ENCODE measurements at regions not wholly inside any gene's neighbourhood (a gene's known extent, or its start where the extent isn't known, plus 50 kb on each side); places are given as distances from the start of the nearest gene placed in this dataset.

DNA sequence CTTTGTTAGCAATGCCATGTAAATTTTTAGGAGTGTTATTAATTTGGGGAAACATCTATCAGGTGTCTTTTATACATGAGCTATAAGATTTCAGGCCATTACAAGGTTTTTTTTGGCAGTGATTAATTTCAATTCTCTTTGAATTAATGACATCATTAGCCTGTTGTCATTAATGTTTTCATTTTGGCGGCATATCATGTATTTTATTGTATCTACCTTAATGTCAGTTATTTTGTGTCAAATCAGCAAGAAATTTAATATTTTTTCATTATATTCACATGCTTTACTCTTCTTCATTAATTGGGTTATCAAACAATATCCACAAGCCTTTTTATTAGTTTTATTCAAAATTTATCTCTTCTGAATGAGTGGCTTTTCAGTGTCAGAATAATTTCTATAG, 153.0 kb upstream of the CAND1 start:
- TF ChIP-seq, protein P1, sequence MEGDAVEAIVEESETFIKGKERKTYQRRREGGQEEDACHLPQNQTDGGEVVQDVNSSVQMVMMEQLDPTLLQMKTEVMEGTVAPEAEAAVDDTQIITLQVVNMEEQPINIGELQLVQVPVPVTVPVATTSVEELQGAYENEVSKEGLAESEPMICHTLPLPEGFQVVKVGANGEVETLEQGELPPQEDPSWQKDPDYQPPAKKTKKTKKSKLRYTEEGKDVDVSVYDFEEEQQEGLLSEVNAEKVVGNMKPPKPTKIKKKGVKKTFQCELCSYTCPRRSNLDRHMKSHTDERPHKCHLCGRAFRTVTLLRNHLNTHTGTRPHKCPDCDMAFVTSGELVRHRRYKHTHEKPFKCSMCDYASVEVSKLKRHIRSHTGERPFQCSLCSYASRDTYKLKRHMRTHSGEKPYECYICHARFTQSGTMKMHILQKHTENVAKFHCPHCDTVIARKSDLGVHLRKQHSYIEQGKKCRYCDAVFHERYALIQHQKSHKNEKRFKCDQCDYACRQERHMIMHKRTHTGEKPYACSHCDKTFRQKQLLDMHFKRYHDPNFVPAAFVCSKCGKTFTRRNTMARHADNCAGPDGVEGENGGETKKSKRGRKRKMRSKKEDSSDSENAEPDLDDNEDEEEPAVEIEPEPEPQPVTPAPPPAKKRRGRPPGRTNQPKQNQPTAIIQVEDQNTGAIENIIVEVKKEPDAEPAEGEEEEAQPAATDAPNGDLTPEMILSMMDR (conservative IDR thresholded peaks at IDR 0.05; ENCODE audit: low read depth in 2 of 2), result no peak
- no peak for TF ChIP-seq POLR2AphosphoS5 (IDR thresholded peaks at IDR 0.05; ENCODE audit: low read depth)
- TF ChIP-seq ZNF331 (CRISPR knock-in tag; IDR thresholded peaks at IDR 0.05; ENCODE audit: low read depth), result no peak
- TF ChIP-seq JUNB (IDR thresholded peaks at IDR 0.05; ENCODE audit: unreplicated experiment), result no peak
- TF ChIP-seq EZH2phosphoT487 (IDR thresholded peaks at IDR 0.05; ENCODE audit: unreplicated experiment), result no peak
- TF ChIP-seq, protein P2, sequence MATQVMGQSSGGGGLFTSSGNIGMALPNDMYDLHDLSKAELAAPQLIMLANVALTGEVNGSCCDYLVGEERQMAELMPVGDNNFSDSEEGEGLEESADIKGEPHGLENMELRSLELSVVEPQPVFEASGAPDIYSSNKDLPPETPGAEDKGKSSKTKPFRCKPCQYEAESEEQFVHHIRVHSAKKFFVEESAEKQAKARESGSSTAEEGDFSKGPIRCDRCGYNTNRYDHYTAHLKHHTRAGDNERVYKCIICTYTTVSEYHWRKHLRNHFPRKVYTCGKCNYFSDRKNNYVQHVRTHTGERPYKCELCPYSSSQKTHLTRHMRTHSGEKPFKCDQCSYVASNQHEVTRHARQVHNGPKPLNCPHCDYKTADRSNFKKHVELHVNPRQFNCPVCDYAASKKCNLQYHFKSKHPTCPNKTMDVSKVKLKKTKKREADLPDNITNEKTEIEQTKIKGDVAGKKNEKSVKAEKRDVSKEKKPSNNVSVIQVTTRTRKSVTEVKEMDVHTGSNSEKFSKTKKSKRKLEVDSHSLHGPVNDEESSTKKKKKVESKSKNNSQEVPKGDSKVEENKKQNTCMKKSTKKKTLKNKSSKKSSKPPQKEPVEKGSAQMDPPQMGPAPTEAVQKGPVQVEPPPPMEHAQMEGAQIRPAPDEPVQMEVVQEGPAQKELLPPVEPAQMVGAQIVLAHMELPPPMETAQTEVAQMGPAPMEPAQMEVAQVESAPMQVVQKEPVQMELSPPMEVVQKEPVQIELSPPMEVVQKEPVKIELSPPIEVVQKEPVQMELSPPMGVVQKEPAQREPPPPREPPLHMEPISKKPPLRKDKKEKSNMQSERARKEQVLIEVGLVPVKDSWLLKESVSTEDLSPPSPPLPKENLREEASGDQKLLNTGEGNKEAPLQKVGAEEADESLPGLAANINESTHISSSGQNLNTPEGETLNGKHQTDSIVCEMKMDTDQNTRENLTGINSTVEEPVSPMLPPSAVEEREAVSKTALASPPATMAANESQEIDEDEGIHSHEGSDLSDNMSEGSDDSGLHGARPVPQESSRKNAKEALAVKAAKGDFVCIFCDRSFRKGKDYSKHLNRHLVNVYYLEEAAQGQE (IDR thresholded peaks at IDR 0.05; ENCODE audit: unreplicated experiment), result no peak
- no peak for TF ChIP-seq EZH2 (IDR thresholded peaks at IDR 0.05; ENCODE audit: low read depth, unreplicated experiment)
- TF ChIP-seq CREB1 (CRISPR knock-in tag; IDR thresholded peaks at IDR 0.05; ENCODE audit: low read depth), result no peak
- TF ChIP-seq ZNF114 (CRISPR knock-in tag; IDR thresholded peaks at IDR 0.05), result no peak
